IPS-20b (cell line): ENCODE measurements at regions not wholly inside any gene's neighbourhood (a gene's known extent, or its start where the extent isn't known, plus 50 kb on each side); places are given as distances from the start of the nearest gene placed in this dataset.
"Not testable (repeated sequence)": the region's sequence is repeated elsewhere in the genome, so short reads cannot be mapped to it uniquely, and the experiment has no call there.

Experiments
- H3K27ac ChIP-seq: one replicate; pipeline ENCODE4 v1.5.1; 2013; ENCODE audit warnings: low read length
- H3K27me3 ChIP-seq: 2 replicates; pipeline ENCODE4 v1.6.1; 2013; ENCODE audit warnings: mild to moderate bottlenecking, low read length, inconsistent platforms; ENCODE audit not compliant: insufficient read depth
- H3K36me3 ChIP-seq: 2 replicates; pipeline ENCODE4 v1.6.1; 2013; ENCODE audit warnings: low read depth, mild to moderate bottlenecking, inconsistent platforms, low read length, moderate library complexity; ENCODE audit not compliant: insufficient read depth
- H3K4me1 ChIP-seq: 2 replicates; pipeline ENCODE4 v1.6.1; 2013; ENCODE audit warnings: mild to moderate bottlenecking, control low read depth, inconsistent platforms, low read length, moderate library complexity; ENCODE audit not compliant: insufficient read depth
- H3K4me3 ChIP-seq: 2 replicates; pipeline ENCODE4 v1.5.1; 2013; ENCODE audit warnings: mild to moderate bottlenecking, low read length, inconsistent platforms
- H3K9ac ChIP-seq: 2 replicates; pipeline ENCODE4 v1.6.1; 2013; ENCODE audit warnings: low read depth, mild to moderate bottlenecking, inconsistent platforms, low read length, moderate library complexity
- H3K9me3 ChIP-seq: 2 replicates; pipeline ENCODE4 v1.6.1; 2013; ENCODE audit warnings: mild to moderate bottlenecking, low read depth, low read length, inconsistent platforms; ENCODE audit not compliant: insufficient read depth

- H3K27ac ChIP-seq, result no peak overlapping the region
- H3K36me3 ChIP-seq, result no peaks in the 10 kb centered on the region
- no peaks in the 10 kb centered on the region for H3K4me1 ChIP-seq
- no peak overlapping the region for H3K4me3 ChIP-seq
- H3K27me3 ChIP-seq, result no peaks in the 10 kb centered on the region
- H3K9me3 ChIP-seq, result no peaks in the 10 kb centered on the region
- H3K9ac ChIP-seq, result no peak overlapping the region
Observed at GRCh38 chr11:25527841-25528240, 804.1 kb upstream of the ANO3 start.

- H3K4me1 ChIP-seq, result no peaks in the 10 kb centered on the region
- no peaks in the 10 kb centered on the region for H3K27me3 ChIP-seq
- H3K36me3 ChIP-seq, result no peaks in the 10 kb centered on the region
- H3K9me3 ChIP-seq, result no peaks in the 10 kb centered on the region
- no peak overlapping the region for H3K9ac ChIP-seq
- H3K27ac ChIP-seq, result no peak overlapping the region
- no peak overlapping the region for H3K4me3 ChIP-seq
Observed at GRCh38 chr11:25529572-25529971, 802.4 kb upstream of the ANO3 start.

GRCh38 chr11:25535467-25536272 lies 796.3 kb upstream of the ANO3 start:
- Histone ChIP-seq H3K27me3 (no peaks in the 10 kb centered on the region), H3K9me3 (no peaks in the 10 kb centered on the region), H3K36me3 (no peaks in the 10 kb centered on the region), H3K4me1 (no peaks in the 10 kb centered on the region), H3K4me3 (no peak overlapping the region), H3K27ac (no peak overlapping the region), H3K9ac (no peak overlapping the region)

GRCh38 chr11:25536289-25536688 lies 795.6 kb upstream of the ANO3 start:
- H3K4me3 ChIP-seq, result no peak overlapping the region
- H3K27me3 ChIP-seq, result no peaks in the 10 kb centered on the region
- H3K9me3 ChIP-seq, result no peaks in the 10 kb centered on the region
- no peak overlapping the region for H3K9ac ChIP-seq
- H3K4me1 ChIP-seq, result no peaks in the 10 kb centered on the region
- H3K36me3 ChIP-seq, result no peaks in the 10 kb centered on the region
- no peak overlapping the region for H3K27ac ChIP-seq

- H3K4me3 ChIP-seq, result no peak overlapping the region
Observed at GRCh38 chr11:25537393-25537792, 794.5 kb upstream of the ANO3 start.

GRCh38 chr11:25547292-25547691 lies 784.6 kb upstream of the ANO3 start:
- Histone ChIP-seq H3K4me1 (peaks cover 7% of the 10 kb centered on the region; the same call in 1 of the 2 replicates), H3K9me3 (no peaks in the 10 kb centered on the region), H3K9ac (no peak overlapping the region), H3K27ac (no peak overlapping the region), H3K27me3 (no peaks in the 10 kb centered on the region), H3K36me3 (no peaks in the 10 kb centered on the region), H3K4me3 (no peak overlapping the region)

More at GRCh38 chr11:25537393-25537792, 794.5 kb upstream of the ANO3 start:
- no peak overlapping the region for H3K27ac ChIP-seq
- H3K9ac ChIP-seq, result no peak overlapping the region
- H3K27me3 ChIP-seq, result no peaks in the 10 kb centered on the region
- H3K9me3 ChIP-seq, result no peaks in the 10 kb centered on the region
- no peaks in the 10 kb centered on the region for H3K4me1 ChIP-seq
- no peaks in the 10 kb centered on the region for H3K36me3 ChIP-seq

- H3K27ac ChIP-seq, result no peak overlapping the region
- H3K9me3 ChIP-seq, result no peaks in the 10 kb centered on the region
- H3K27me3 ChIP-seq, result no peaks in the 10 kb centered on the region
- no peaks in the 10 kb centered on the region for H3K4me1 ChIP-seq
- no peaks in the 10 kb centered on the region for H3K36me3 ChIP-seq
- H3K4me3 ChIP-seq, result no peak overlapping the region
- H3K9ac ChIP-seq, result no peak overlapping the region
Observed at GRCh38 chr11:25562417-25562816, 769.5 kb upstream of the ANO3 start.

- no peak overlapping the region for H3K4me3 ChIP-seq
Observed at GRCh38 chr11:25565846-25566245, 766.1 kb upstream of the ANO3 start.

GRCh38 chr11:25566298-25567200 lies 765.4 kb upstream of the ANO3 start:
- Histone ChIP-seq H3K4me3 (no peak overlapping the region), H3K27ac (no peak overlapping the region), H3K36me3 (no peaks in the 10 kb centered on the region), H3K27me3 (no peaks in the 10 kb centered on the region), H3K4me1 (no peaks in the 10 kb centered on the region), H3K9me3 (no peaks in the 10 kb centered on the region), H3K9ac (no peak overlapping the region)

More at GRCh38 chr11:25565846-25566245, 766.1 kb upstream of the ANO3 start:
- H3K36me3 ChIP-seq, result no peaks in the 10 kb centered on the region
- H3K4me1 ChIP-seq, result no peaks in the 10 kb centered on the region
- no peaks in the 10 kb centered on the region for H3K9me3 ChIP-seq
- H3K27ac ChIP-seq, result no peak overlapping the region
- H3K27me3 ChIP-seq, result no peaks in the 10 kb centered on the region
- no peak overlapping the region for H3K9ac ChIP-seq

- Histone ChIP-seq H3K9me3 (no peaks in the 10 kb centered on the region), H3K36me3 (no peaks in the 10 kb centered on the region), H3K9ac (no peak overlapping the region), H3K27me3 (no peaks in the 10 kb centered on the region), H3K4me1 (peaks cover 39% of the 10 kb centered on the region), H3K4me3 (no peak overlapping the region), H3K27ac (no peak overlapping the region)
Observed at GRCh38 chr11:25576320-25576719, 755.6 kb upstream of the ANO3 start.

GRCh38 chr11:25579554-25579953 lies 752.4 kb upstream of the ANO3 start:
- Histone ChIP-seq H3K4me3 (peak overlapping the region; percentile 1; the same call in 1 of the 2 replicates), H3K4me1 (peaks cover 45% of the 10 kb centered on the region), H3K27ac (peak overlapping the region; percentile 21), H3K9ac (peak overlapping the region; percentile 16; the same call in 1 of the 2 replicates)
- H3K27me3 ChIP-seq, H3K36me3 ChIP-seq, H3K9me3 ChIP-seq: not testable (repeated sequence)
